Activated CD8-positive, alpha-beta memory T cell treated with anti-CD3 and anti-CD28 coated beads for 4 hours (primary cell): ENCODE measurements at regions not wholly inside any gene's neighbourhood (a gene's known extent, or its start where the extent isn't known, plus 50 kb on each side); places are given as distances from the start of the nearest gene placed in this dataset.
"Not testable (repeated sequence)": the region's sequence is repeated elsewhere in the genome, so short reads cannot be mapped to it uniquely, and the experiment has no call there.

Source experiments
- DNase-seq, 2 donors: peaks; one replicate each; pipeline ENCODE4 v3.0.0-alpha.2; 2020; ENCODE audit warnings: low read depth in 2 of 2

GRCh38 chr4:188374871-188375270 lies 235.6 kb downstream of the TRIML1 start:
- DNase-seq = no peak

- DNase-seq = no peak
Measured at GRCh38 chr4:188377816-188378215, 238.6 kb downstream of the TRIML1 start.

GRCh38 chr4:188383180-188383579 lies 243.9 kb downstream of the TRIML1 start:
- DNase-seq = no peak

GRCh38 chr4:188387179-188387791 lies 248.0 kb downstream of the TRIML1 start:
- no peak for DNase-seq

GRCh38 chr4:188391349-188391748 lies 252.1 kb downstream of the TRIML1 start:
- DNase-seq = not testable (repeated sequence)

- DNase-seq = no peak
Measured at GRCh38 chr4:188396037-188396436, 256.8 kb downstream of the TRIML1 start.

GRCh38 chr4:188399834-188400233 lies 260.6 kb downstream of the TRIML1 start:
- no peak for DNase-seq

GRCh38 chr4:188400451-188400850 lies 261.2 kb downstream of the TRIML1 start:
- no peak for DNase-seq

GRCh38 chr4:188403272-188403671 lies 264.0 kb downstream of the TRIML1 start:
- no peak for DNase-seq

GRCh38 chr4:188405071-188405835 lies 266.0 kb downstream of the TRIML1 start:
- DNase-seq = not testable (repeated sequence)

GRCh38 chr4:188408244-188409030 lies 269.2 kb downstream of the TRIML1 start:
- DNase-seq = no peak

GRCh38 chr4:188409851-188410250 lies 270.6 kb downstream of the TRIML1 start:
- no peak for DNase-seq

- DNase-seq = no peak
Measured at GRCh38 chr4:188411805-188412204, 272.6 kb downstream of the TRIML1 start.

- no peak for DNase-seq
Measured at GRCh38 chr4:188412499-188412898, 273.3 kb downstream of the TRIML1 start.

GRCh38 chr4:188414441-188414840 lies 275.2 kb downstream of the TRIML1 start:
- DNase-seq = no peak

GRCh38 chr4:188417181-188417580 lies 277.9 kb downstream of the TRIML1 start:
- DNase-seq = no peak

GRCh38 chr4:188423039-188423438 lies 283.8 kb downstream of the TRIML1 start:
- DNase-seq = no peak

GRCh38 chr4:188428935-188429334 lies 289.7 kb downstream of the TRIML1 start:
- no peak for DNase-seq

GRCh38 chr4:188429965-188430364 lies 290.7 kb downstream of the TRIML1 start:
- DNase-seq = no peak

- DNase-seq = no peak
Measured at GRCh38 chr4:188430384-188430783, 291.1 kb downstream of the TRIML1 start.

GRCh38 chr4:188432328-188432727 lies 293.1 kb downstream of the TRIML1 start:
- DNase-seq = no peak

GRCh38 chr4:188433741-188434315 lies 294.6 kb downstream of the TRIML1 start:
- no peak for DNase-seq
